MM.1S (cell line): ENCODE measurements at regions not wholly inside any gene's neighbourhood (a gene's known extent, or its start where the extent isn't known, plus 50 kb on each side); places are given as distances from the start of the nearest gene placed in this dataset.
A peak's percentile ranks its signal among the peaks of the same experiment; 100 is the strongest.
"Not testable (repeated sequence)": the region's sequence is repeated elsewhere in the genome, so short reads cannot be mapped to it uniquely, and the experiment has no call there.

Source experiments
- DNase-seq: peaks from one replicate; pipeline ENCODE4 v3.0.0-alpha.2; 2015
- H2AFZ ChIP-seq: fragments of 300-600 bp; sonication (generic); 2 replicates; pipeline ENCODE4 v1.6.0; 2016; ENCODE audit warnings: antibody characterized with exemption, low read length
- H3F3A ChIP-seq: fragments of 300-600 bp; sonication (generic); 2 replicates; pipeline ENCODE4 v1.6.1; 2016; ENCODE audit warnings: mild to moderate bottlenecking, antibody characterized with exemption, low read length, moderate library complexity, mixed read lengths; ENCODE audit not compliant: insufficient read depth
- H3K27ac ChIP-seq: fragments of 300-600 bp; sonication (generic); 2 replicates; pipeline ENCODE4 v1.5.1; 2016; ENCODE audit warnings: mild to moderate bottlenecking, low read length
- H3K27me3 ChIP-seq: fragments of 300-600 bp; sonication (generic); replicated peaks from 2 replicates; pipeline ENCODE4 v1.6.0; 2016; ENCODE audit warnings: low read length; ENCODE audit not compliant: insufficient read depth
- H3K36me3 ChIP-seq: fragments of 300-600 bp; sonication (generic); replicated peaks from 2 replicates; pipeline ENCODE4 v1.6.1; 2016; ENCODE audit warnings: mild to moderate bottlenecking, low read length, mixed read lengths; ENCODE audit not compliant: insufficient read depth
- H3K4me1 ChIP-seq: fragments of 300-600 bp; sonication (generic); 2 replicates; pipeline ENCODE4 v1.6.1; 2016; ENCODE audit warnings: low read length, mixed read lengths
- H3K4me2 ChIP-seq: fragments of 300-600 bp; sonication (generic); 2 replicates; pipeline ENCODE4 v1.6.0; 2016; ENCODE audit warnings: low read depth, low read length
- H3K4me3 ChIP-seq: fragments of 300-600 bp; sonication (generic); 2 replicates; pipeline ENCODE4 v1.5.1; 2016; ENCODE audit warnings: low read length, mixed read lengths
- H3K79me2 ChIP-seq: fragments of 300-600 bp; sonication (generic); 2 replicates; pipeline ENCODE4 v1.6.1; 2016; ENCODE audit warnings: mixed run types, low read length, mixed read lengths
- H3K9ac ChIP-seq: fragments of 300-600 bp; sonication (generic); 2 replicates; pipeline ENCODE4 v1.6.1; 2016; ENCODE audit warnings: low read length, mixed read lengths
- H3K9me2 ChIP-seq: fragments of 300-600 bp; sonication (generic); replicated peaks from 2 replicates; pipeline ENCODE4 v1.6.1; 2016; ENCODE audit warnings: mild to moderate bottlenecking, low read length, mixed read lengths; ENCODE audit not compliant: insufficient read depth
- H3K9me3 ChIP-seq: fragments of 300-600 bp; sonication (generic); replicated peaks from 2 replicates; pipeline ENCODE4 v1.6.1; 2016; ENCODE audit warnings: mild to moderate bottlenecking, low read length, mixed read lengths; ENCODE audit not compliant: insufficient read depth
- H4K20me1 ChIP-seq: fragments of 300-600 bp; sonication (generic); 2 replicates; pipeline ENCODE4 v1.6.1; 2016; ENCODE audit warnings: mild to moderate bottlenecking, low read length, moderate library complexity, mixed read lengths; ENCODE audit not compliant: insufficient read depth
- EZH2 ChIP-seq: fragments of 300-600 bp; sonication (generic); optimal IDR thresholded peaks from 2 replicates; pipeline ENCODE3; 2017; ENCODE audit warnings: low read depth, mild to moderate bottlenecking, antibody characterized with exemption, low read length, mixed read lengths
- EZH2phosphoT487 ChIP-seq: fragments of 300-600 bp; sonication (generic); IDR thresholded peaks from 2 replicates; pipeline ENCODE4 v1.6.1; 2018; ENCODE audit warnings: antibody characterized with exemption, low read length
- TF ChIP-seq, protein P1 (sequence below): fragments of 300-600 bp; sonication (generic); IDR thresholded peaks from 2 replicates; pipeline ENCODE4 v1.5.1; 2016; ENCODE audit warnings: antibody characterized with exemption, low read length, mixed read lengths

DNA sequence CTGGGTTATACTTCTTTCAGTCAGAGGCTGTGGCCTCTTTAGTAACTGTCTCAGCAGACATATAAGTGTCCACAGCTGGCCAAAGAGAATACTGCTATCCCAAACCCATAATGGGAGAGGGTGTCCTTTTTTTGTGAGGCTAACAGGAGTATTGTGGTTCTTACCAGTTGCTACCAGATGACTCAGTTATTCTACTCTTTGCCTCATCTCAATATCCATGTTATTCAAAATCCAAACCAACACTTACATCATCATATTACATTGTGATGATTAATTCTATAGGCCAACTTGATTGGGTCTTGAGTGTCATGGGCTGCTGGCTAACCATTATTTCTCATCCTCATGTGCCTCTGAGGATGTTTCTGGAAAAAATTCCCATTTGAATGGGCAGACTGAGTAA, 120.9 kb downstream of the TMEM168 start:
- TF ChIP-seq, protein P1, sequence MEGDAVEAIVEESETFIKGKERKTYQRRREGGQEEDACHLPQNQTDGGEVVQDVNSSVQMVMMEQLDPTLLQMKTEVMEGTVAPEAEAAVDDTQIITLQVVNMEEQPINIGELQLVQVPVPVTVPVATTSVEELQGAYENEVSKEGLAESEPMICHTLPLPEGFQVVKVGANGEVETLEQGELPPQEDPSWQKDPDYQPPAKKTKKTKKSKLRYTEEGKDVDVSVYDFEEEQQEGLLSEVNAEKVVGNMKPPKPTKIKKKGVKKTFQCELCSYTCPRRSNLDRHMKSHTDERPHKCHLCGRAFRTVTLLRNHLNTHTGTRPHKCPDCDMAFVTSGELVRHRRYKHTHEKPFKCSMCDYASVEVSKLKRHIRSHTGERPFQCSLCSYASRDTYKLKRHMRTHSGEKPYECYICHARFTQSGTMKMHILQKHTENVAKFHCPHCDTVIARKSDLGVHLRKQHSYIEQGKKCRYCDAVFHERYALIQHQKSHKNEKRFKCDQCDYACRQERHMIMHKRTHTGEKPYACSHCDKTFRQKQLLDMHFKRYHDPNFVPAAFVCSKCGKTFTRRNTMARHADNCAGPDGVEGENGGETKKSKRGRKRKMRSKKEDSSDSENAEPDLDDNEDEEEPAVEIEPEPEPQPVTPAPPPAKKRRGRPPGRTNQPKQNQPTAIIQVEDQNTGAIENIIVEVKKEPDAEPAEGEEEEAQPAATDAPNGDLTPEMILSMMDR, result no peak
- no peak for TF ChIP-seq EZH2
- TF ChIP-seq EZH2phosphoT487, result no peak
- no peaks in the 10 kb centered on the region for H3F3A ChIP-seq
- no peak overlapping the region for H3K4me3 ChIP-seq
- no peak for DNase-seq
- no peaks in the 10 kb centered on the region for H3K4me1 ChIP-seq
- H3K9ac ChIP-seq, result no peak overlapping the region
- H2AFZ ChIP-seq, result no peak overlapping the region
- H3K9me3 ChIP-seq, result no peaks in the 10 kb centered on the region
- H3K27ac ChIP-seq, result no peak overlapping the region
- H3K27me3 ChIP-seq, result no peaks in the 10 kb centered on the region
- no peaks in the 10 kb centered on the region for H3K36me3 ChIP-seq
- no peak overlapping the region for H3K4me2 ChIP-seq
- H3K9me2 ChIP-seq, result no peaks in the 10 kb centered on the region
- H3K79me2 ChIP-seq, result no peaks in the 10 kb centered on the region
- no peaks in the 10 kb centered on the region for H4K20me1 ChIP-seq

DNA sequence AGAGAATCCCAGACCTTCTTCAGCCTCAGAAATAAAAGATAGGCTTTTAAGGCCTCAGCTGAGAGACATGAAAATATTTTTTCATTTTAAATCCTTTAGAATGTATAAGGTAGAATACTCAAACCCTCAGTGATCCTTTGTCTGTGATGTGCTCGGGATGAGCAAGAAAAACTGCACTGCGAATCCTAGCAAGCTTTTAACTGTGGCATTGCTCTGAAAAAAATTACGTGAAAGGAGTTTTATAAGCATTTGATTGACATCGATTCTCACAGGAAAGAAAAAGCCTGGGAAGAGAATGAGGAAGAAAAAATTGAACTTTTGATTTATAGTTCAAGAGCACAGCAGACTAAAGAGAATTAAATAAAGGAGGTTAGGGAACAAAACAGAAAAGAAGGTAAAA, 120.0 kb downstream of the TMEM168 start:
- Histone ChIP-seq H3K9me3 (no peaks in the 10 kb centered on the region), H3K4me2 (no peak overlapping the region), H3K79me2 (no peaks in the 10 kb centered on the region), H3K9ac (no peak overlapping the region), H2AFZ (no peak overlapping the region), H3K36me3 (no peaks in the 10 kb centered on the region), H3F3A (no peaks in the 10 kb centered on the region), H3K4me3 (no peak overlapping the region), H4K20me1 (no peaks in the 10 kb centered on the region), H3K27me3 (no peaks in the 10 kb centered on the region), H3K9me2 (no peaks in the 10 kb centered on the region), H3K4me1 (no peaks in the 10 kb centered on the region), H3K27ac (no peak overlapping the region)
- no peak for DNase-seq
- TF ChIP-seq, protein P1, result no peak
- TF ChIP-seq EZH2phosphoT487, result no peak
- no peak for TF ChIP-seq EZH2

DNA sequence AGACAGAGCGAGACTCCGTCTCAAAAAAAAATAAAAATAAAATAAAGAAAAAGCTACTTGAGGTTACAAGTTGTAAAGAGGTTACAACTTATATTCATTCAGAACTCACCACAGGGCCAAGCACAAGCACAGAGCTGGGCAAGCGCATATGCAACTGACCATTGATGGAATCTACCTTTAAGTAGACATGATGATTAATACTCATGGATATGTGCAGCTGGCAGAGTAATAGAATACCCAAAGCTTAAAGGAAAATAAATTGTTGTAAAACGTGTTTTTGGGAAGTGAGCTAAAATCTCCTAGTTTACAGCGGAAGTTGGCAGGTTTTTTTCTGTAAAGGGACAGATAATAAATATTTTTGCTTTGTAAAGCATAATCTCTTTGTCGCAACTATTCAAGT, 111.6 kb downstream of the TMEM168 start:
- H3K36me3 ChIP-seq, result no peaks in the 10 kb centered on the region
- H4K20me1 ChIP-seq, result no peaks in the 10 kb centered on the region
- TF ChIP-seq EZH2phosphoT487 (no peak), EZH2 (no peak)
- TF ChIP-seq, protein P1, result no peak
- no peak overlapping the region for H2AFZ ChIP-seq
- H3K27ac ChIP-seq, result no peak overlapping the region
- no peaks in the 10 kb centered on the region for H3K79me2 ChIP-seq
- H3F3A ChIP-seq, result no peaks in the 10 kb centered on the region
- H3K4me2 ChIP-seq, result no peak overlapping the region
- H3K4me3 ChIP-seq, result no peak overlapping the region
- no peaks in the 10 kb centered on the region for H3K9me2 ChIP-seq
- DNase-seq, result peak; percentile 1
- no peaks in the 10 kb centered on the region for H3K9me3 ChIP-seq
- H3K9ac ChIP-seq, result no peak overlapping the region
- H3K27me3 ChIP-seq, result no peaks in the 10 kb centered on the region
- H3K4me1 ChIP-seq, result no peaks in the 10 kb centered on the region

DNA sequence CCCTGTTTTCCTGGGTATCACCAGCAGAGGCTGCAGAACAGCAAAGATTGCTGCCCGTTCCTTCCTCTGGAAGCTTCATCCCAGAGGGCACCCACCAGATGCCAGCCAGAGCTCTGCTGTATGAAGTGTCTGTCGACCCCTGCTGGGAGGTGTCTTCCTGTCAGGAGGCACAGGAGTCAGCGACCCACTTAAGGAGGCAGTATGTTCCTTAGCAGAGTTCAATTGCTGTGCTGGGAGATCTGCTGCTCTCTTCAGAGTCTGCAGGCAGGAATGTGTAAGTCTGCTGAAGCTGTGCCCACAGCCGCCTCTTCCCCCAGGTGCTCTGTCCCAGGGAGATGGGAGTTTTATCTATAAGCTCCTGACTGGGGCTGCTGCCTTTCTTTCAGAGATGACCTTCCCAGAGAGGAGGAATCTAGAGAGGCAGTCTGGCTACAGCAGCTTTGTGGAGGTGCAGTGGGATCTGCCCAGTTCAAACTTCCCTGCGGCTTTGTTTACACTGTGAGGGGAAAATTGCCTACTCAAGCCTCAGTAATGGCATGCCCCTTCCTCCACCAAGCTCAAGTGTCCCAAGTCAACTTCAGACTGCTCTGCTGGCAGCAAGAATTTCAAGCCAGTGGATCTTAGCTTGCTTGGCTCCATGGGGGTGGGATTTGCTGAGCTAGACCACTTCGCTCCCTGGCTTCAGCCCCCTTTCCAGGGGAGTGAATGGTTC, 100.6 kb downstream of the TMEM168 start:
- not testable (repeated sequence) for H2AFZ ChIP-seq, H3K4me3 ChIP-seq

More for the DNA sequence above, 100.6 kb downstream of the TMEM168 start:
- not testable (repeated sequence) for H3K4me1 ChIP-seq, H3K9me3 ChIP-seq, H3F3A ChIP-seq, H3K27me3 ChIP-seq, H3K4me2 ChIP-seq, H3K9me2 ChIP-seq, DNase-seq, H3K9ac ChIP-seq, H4K20me1 ChIP-seq, H3K36me3 ChIP-seq, H3K79me2 ChIP-seq, H3K27ac ChIP-seq
